ENCODE measurements at regions not wholly inside any gene's neighbourhood (a gene's known extent, or its start where the extent isn't known, plus 50 kb on each side); places are given as distances from the start of the nearest gene placed in this dataset.

GRCh38 chr16:26840691-26841090, 226.0 kb upstream of the C16orf82 start:
- no TSS peak for BruUV-seq (replicated peaks)
- Mint-ChIP-seq H3K27ac (ENCODE audit: unreplicated experiment) (no peak overlapping the region), H3K36me3 (ENCODE audit: insufficient read depth, unreplicated experiment) (no peaks in the 10 kb centered on the region), H3K27me3 (ENCODE audit: unreplicated experiment) (no peaks in the 10 kb centered on the region), H3K4me3 (ENCODE audit: low read depth, unreplicated experiment) (no peak overlapping the region), H3K4me1 (ENCODE audit: low read depth, unreplicated experiment) (no peaks in the 10 kb centered on the region), H3K9me3 (ENCODE audit: low read depth, unreplicated experiment) (peaks cover 9% of the 10 kb centered on the region)
- intact Hi-C loops (cut with micrococcal nuclease; ENCODE audit: unreplicated experiment), result no loop called here
- no peak for DNase-seq
- CTCF ChIA-PET, result no interaction called here
- TF ChIP-seq CTCF (IDR thresholded peaks at IDR 0.05; ENCODE audit: unreplicated experiment), result no peak

- Mint-ChIP-seq H3K36me3 (ENCODE audit: insufficient read depth, unreplicated experiment) (no peaks in the 10 kb centered on the region), H3K4me1 (ENCODE audit: low read depth, unreplicated experiment) (no peaks in the 10 kb centered on the region), H3K9me3 (ENCODE audit: low read depth, unreplicated experiment) (peaks cover 19% of the 10 kb centered on the region), H3K27me3 (ENCODE audit: unreplicated experiment) (no peaks in the 10 kb centered on the region), H3K4me3 (ENCODE audit: low read depth, unreplicated experiment) (no peak overlapping the region), H3K27ac (ENCODE audit: unreplicated experiment) (no peak overlapping the region)
- no peak for TF ChIP-seq CTCF (IDR thresholded peaks at IDR 0.05; ENCODE audit: unreplicated experiment)
- intact Hi-C loops (cut with micrococcal nuclease; ENCODE audit: unreplicated experiment), result no loop called here
- BruUV-seq (replicated peaks), result no TSS peak
- CTCF ChIA-PET, result no interaction called here
- DNase-seq, result no peak
Observed at GRCh38 chr16:26856271-26856670, 210.5 kb upstream of the C16orf82 start.

- no peak overlapping the region for H3K27ac Mint-ChIP-seq (ENCODE audit: unreplicated experiment)
- no peak for DNase-seq
- no peak for TF ChIP-seq CTCF (IDR thresholded peaks at IDR 0.05; ENCODE audit: unreplicated experiment)
- H3K36me3 Mint-ChIP-seq (ENCODE audit: insufficient read depth, unreplicated experiment), result no peaks in the 10 kb centered on the region
- BruUV-seq (replicated peaks), result no TSS peak
- H3K4me1 Mint-ChIP-seq (ENCODE audit: low read depth, unreplicated experiment), result no peaks in the 10 kb centered on the region
- intact Hi-C loops (cut with micrococcal nuclease; ENCODE audit: unreplicated experiment), result no loop called here
- H3K4me3 Mint-ChIP-seq (ENCODE audit: low read depth, unreplicated experiment), result no peak overlapping the region
- CTCF ChIA-PET, result interaction anchor here (0.5 kb wide), 1 partner anchor 129 kb away, joined by 4 read pairs; no protein-coding TSS in a partner anchor
- no peaks in the 10 kb centered on the region for H3K27me3 Mint-ChIP-seq (ENCODE audit: unreplicated experiment)
- peaks cover 20% of the 10 kb centered on the region for H3K9me3 Mint-ChIP-seq (ENCODE audit: low read depth, unreplicated experiment)
Observed at GRCh38 chr16:26856791-26857190, 209.9 kb upstream of the C16orf82 start.

GRCh38 chr16:26857371-26857770, 209.4 kb upstream of the C16orf82 start:
- no peaks in the 10 kb centered on the region for H3K27me3 Mint-ChIP-seq (ENCODE audit: unreplicated experiment)
- CTCF ChIA-PET, result interaction anchor here (0.5 kb wide), 1 partner anchor 130 kb away, joined by 4 read pairs; no protein-coding TSS in a partner anchor
- intact Hi-C loops (cut with micrococcal nuclease; ENCODE audit: unreplicated experiment), result no loop called here
- BruUV-seq (replicated peaks), result no TSS peak
- H3K9me3 Mint-ChIP-seq (ENCODE audit: low read depth, unreplicated experiment), result peaks cover 20% of the 10 kb centered on the region
- no peak overlapping the region for H3K4me3 Mint-ChIP-seq (ENCODE audit: low read depth, unreplicated experiment)
- TF ChIP-seq CTCF (IDR thresholded peaks at IDR 0.05; ENCODE audit: unreplicated experiment), result no peak
- H3K36me3 Mint-ChIP-seq (ENCODE audit: insufficient read depth, unreplicated experiment), result no peaks in the 10 kb centered on the region
- no peak for DNase-seq
- H3K4me1 Mint-ChIP-seq (ENCODE audit: low read depth, unreplicated experiment), result no peaks in the 10 kb centered on the region
- no peak overlapping the region for H3K27ac Mint-ChIP-seq (ENCODE audit: unreplicated experiment)

All from Calu3 (cell line).